IPS DF 4.7 (cell line): ENCODE measurements at regions not wholly inside any gene's neighbourhood (a gene's known extent, or its start where the extent isn't known, plus 50 kb on each side); places are given as distances from the start of the nearest gene placed in this dataset.
A peak's percentile ranks its signal among the peaks of the same experiment; 100 is the strongest.
"Not testable (repeated sequence)": the region's sequence is repeated elsewhere in the genome, so short reads cannot be mapped to it uniquely, and the experiment has no call there.

Experiments
- DNase-seq: peaks from one replicate; pipeline ENCODE4 v3.0.0-alpha.2; 2013; ENCODE audit warnings: low spot score; ENCODE audit errors: extremely low read depth

- DNase-seq = no peak
Measured at GRCh38 chr5:53733853-53734252, 173.4 kb downstream of the NDUFS4 start.

- DNase-seq = no peak
Measured at GRCh38 chr5:53738105-53738504, 177.7 kb downstream of the NDUFS4 start.

GRCh38 chr5:53739111-53739510 is 178.7 kb downstream of the NDUFS4 start:
- DNase-seq = no peak

GRCh38 chr5:53749621-53750020 is 189.2 kb downstream of the NDUFS4 start:
- DNase-seq = no peak

GRCh38 chr5:53752282-53752681 is 191.8 kb downstream of the NDUFS4 start:
- DNase-seq = not testable (repeated sequence)

GRCh38 chr5:53766673-53767072 is 206.2 kb downstream of the NDUFS4 start:
- DNase-seq = no peak

GRCh38 chr5:53777864-53778618 is 217.6 kb downstream of the NDUFS4 start:
- no peak for DNase-seq

GRCh38 chr5:53779541-53779981 is 219.1 kb downstream of the NDUFS4 start:
- no peak for DNase-seq

GRCh38 chr5:53782620-53783019 is 222.2 kb downstream of the NDUFS4 start:
- no peak for DNase-seq

- DNase-seq = no peak
Measured at GRCh38 chr5:53783624-53784228, 223.3 kb downstream of the NDUFS4 start.

- DNase-seq = no peak
Measured at GRCh38 chr5:53784596-53784995, 224.2 kb downstream of the NDUFS4 start.

GRCh38 chr5:53785924-53786323 is 225.5 kb downstream of the NDUFS4 start:
- DNase-seq = no peak

- DNase-seq = no peak
Measured at GRCh38 chr5:53790026-53790425, 229.6 kb downstream of the NDUFS4 start.

GRCh38 chr5:53792338-53792737 is 231.9 kb downstream of the NDUFS4 start:
- no peak for DNase-seq

- DNase-seq = not testable (repeated sequence)
Measured at GRCh38 chr5:53799644-53800043, 239.2 kb downstream of the NDUFS4 start.

- not testable (repeated sequence) for DNase-seq
Measured at GRCh38 chr5:53808392-53808791, 248.0 kb downstream of the NDUFS4 start.

GRCh38 chr5:53814819-53815218 is 254.4 kb downstream of the NDUFS4 start:
- no peak for DNase-seq

GRCh38 chr5:53815471-53815870 is 255.0 kb downstream of the NDUFS4 start:
- peak; percentile 7 for DNase-seq

GRCh38 chr5:53817183-53817582 is 256.7 kb downstream of the NDUFS4 start:
- no peak for DNase-seq

GRCh38 chr5:53819482-53819881 is 259.0 kb downstream of the NDUFS4 start:
- DNase-seq = no peak

GRCh38 chr5:53820119-53820801 is 259.8 kb downstream of the NDUFS4 start:
- DNase-seq = no peak

- no peak for DNase-seq
Measured at GRCh38 chr5:53820802-53821171, 260.3 kb downstream of the NDUFS4 start.
